Endodermal cell (in vitro differentiated cells): ENCODE measurements at regions not wholly inside any gene's neighbourhood (a gene's known extent, or its start where the extent isn't known, plus 50 kb on each side); places are given as distances from the start of the nearest gene placed in this dataset.

Experiments used
- DNase-seq: peaks from one replicate; pipeline ENCODE4 v3.0.0-alpha.2; 2017
- H3K27ac ChIP-seq: 2 replicates; pipeline ENCODE4 v1.5.1; 2013; ENCODE audit warnings: mild to moderate bottlenecking, low read depth, low read length, moderate library complexity
- H3K27me3 ChIP-seq: 2 replicates; pipeline ENCODE4 v1.6.1; 2013; ENCODE audit warnings: mild to moderate bottlenecking, low read length, moderate library complexity; ENCODE audit not compliant: insufficient read depth, control insufficient read depth, poor library complexity, severe bottlenecking
- H3K36me3 ChIP-seq: 2 replicates; pipeline ENCODE4 v1.7.0; 2013; ENCODE audit warnings: mild to moderate bottlenecking, low read length, moderate library complexity; ENCODE audit not compliant: control insufficient read depth, insufficient read depth
- H3K4me1 ChIP-seq: one replicate; pipeline ENCODE4 v1.7.0; 2013; ENCODE audit warnings: low read length; ENCODE audit not compliant: control insufficient read depth, insufficient read depth
- H3K4me3 ChIP-seq: 2 replicates; pipeline ENCODE4 v1.5.1; 2013; ENCODE audit warnings: mild to moderate bottlenecking, low read length, moderate library complexity
- H3K9ac ChIP-seq: 2 replicates; pipeline ENCODE4 v1.6.1; 2013; ENCODE audit warnings: mild to moderate bottlenecking, low read length, moderate library complexity; ENCODE audit not compliant: poor library complexity, severe bottlenecking; ENCODE audit errors: extremely low read depth
- H3K9me3 ChIP-seq: 2 replicates; pipeline ENCODE4 v1.6.1; 2013; ENCODE audit warnings: mild to moderate bottlenecking, low read length, moderate library complexity; ENCODE audit not compliant: control insufficient read depth
- H3K27ac Mint-ChIP-seq: 2 replicates; pipeline ENCODE4 v1.8.0; 2020; ENCODE audit warnings: mixed read lengths
- H3K27me3 Mint-ChIP-seq: 2 replicates; pipeline ENCODE4 v1.8.0; 2021; ENCODE audit warnings: mild to moderate bottlenecking, mixed read lengths; ENCODE audit not compliant: insufficient read depth
- H3K36me3 Mint-ChIP-seq: 2 replicates; pipeline ENCODE4 v1.8.0; 2020; ENCODE audit warnings: low read depth, mixed read lengths
- H3K4me1 Mint-ChIP-seq: 2 replicates; pipeline ENCODE4 v1.8.0; 2020; ENCODE audit warnings: mixed read lengths
- H3K4me3 Mint-ChIP-seq: 2 replicates; pipeline ENCODE4 v1.8.0; 2020; ENCODE audit warnings: mild to moderate bottlenecking, moderate library complexity, mixed read lengths
- H3K9me3 Mint-ChIP-seq: 2 replicates; pipeline ENCODE4 v1.8.0; 2020; ENCODE audit warnings: mild to moderate bottlenecking, mixed read lengths
- WGBS, 2 experiments: methylation state at CpG; one replicate each; pipeline versions ENCODE4 v1.1.5 to v1.1.7; 2013; ENCODE audit warnings: missing lambda C conversion rate in 2 of 2, mixed read lengths in 1 of 2; ENCODE audit not compliant: insufficient coverage in 1 of 2, insufficient read length in 1 of 2; 5-methylcytosine and 5-hydroxymethylcytosine counted together
- TF ChIP-seq, protein P1 (sequence below): fragments of 200-600 bp; sonication (generic); conservative IDR thresholded peaks from 2 replicates; pipeline ENCODE4 v1.5.0; 2021; ENCODE audit warnings: antibody characterized with exemption, mild to moderate bottlenecking

DNA sequence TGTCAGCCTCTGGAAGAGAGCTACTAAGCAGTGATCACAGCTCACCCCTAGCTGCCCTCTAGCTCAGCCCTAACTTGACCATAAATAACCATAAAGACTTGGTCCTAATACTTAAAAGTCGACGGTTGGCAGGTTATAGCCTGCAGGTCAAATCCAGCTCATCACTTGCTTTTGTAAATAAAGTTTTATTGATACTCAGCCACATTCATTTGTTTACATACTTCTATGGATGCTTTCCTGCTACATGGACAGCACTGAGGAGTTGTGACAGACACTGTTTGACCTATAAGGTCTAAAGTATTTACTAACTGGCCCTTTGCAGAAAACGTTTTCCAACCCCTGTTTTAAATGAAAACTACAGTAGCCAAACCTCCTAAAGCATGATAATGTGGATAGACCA is 151.6 kb upstream of the ASIC2 start:
- no peak overlapping the region for H3K4me3 Mint-ChIP-seq
- Histone ChIP-seq H3K9ac (no peak overlapping the region), H3K27me3 (no peaks in the 10 kb centered on the region), H3K9me3 (peaks cover 23% of the 10 kb centered on the region), H3K4me1 (no peaks in the 10 kb centered on the region), H3K27ac (no peak overlapping the region), H3K4me3 (no peak overlapping the region), H3K36me3 (no peaks in the 10 kb centered on the region)
- H3K4me1 Mint-ChIP-seq, result peaks cover 14% of the 10 kb centered on the region
- no peaks in the 10 kb centered on the region for H3K27me3 Mint-ChIP-seq
- WGBS, 2 experiments, result 90 to 94% methylated on average over 3 of the region's 3 CpGs
- H3K27ac Mint-ChIP-seq, result no peak overlapping the region
- H3K36me3 Mint-ChIP-seq, result no peaks in the 10 kb centered on the region
- TF ChIP-seq, protein P1, sequence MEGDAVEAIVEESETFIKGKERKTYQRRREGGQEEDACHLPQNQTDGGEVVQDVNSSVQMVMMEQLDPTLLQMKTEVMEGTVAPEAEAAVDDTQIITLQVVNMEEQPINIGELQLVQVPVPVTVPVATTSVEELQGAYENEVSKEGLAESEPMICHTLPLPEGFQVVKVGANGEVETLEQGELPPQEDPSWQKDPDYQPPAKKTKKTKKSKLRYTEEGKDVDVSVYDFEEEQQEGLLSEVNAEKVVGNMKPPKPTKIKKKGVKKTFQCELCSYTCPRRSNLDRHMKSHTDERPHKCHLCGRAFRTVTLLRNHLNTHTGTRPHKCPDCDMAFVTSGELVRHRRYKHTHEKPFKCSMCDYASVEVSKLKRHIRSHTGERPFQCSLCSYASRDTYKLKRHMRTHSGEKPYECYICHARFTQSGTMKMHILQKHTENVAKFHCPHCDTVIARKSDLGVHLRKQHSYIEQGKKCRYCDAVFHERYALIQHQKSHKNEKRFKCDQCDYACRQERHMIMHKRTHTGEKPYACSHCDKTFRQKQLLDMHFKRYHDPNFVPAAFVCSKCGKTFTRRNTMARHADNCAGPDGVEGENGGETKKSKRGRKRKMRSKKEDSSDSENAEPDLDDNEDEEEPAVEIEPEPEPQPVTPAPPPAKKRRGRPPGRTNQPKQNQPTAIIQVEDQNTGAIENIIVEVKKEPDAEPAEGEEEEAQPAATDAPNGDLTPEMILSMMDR, result no peak
- peaks cover 30% of the 10 kb centered on the region for H3K9me3 Mint-ChIP-seq
- DNase-seq, result no peak

DNA sequence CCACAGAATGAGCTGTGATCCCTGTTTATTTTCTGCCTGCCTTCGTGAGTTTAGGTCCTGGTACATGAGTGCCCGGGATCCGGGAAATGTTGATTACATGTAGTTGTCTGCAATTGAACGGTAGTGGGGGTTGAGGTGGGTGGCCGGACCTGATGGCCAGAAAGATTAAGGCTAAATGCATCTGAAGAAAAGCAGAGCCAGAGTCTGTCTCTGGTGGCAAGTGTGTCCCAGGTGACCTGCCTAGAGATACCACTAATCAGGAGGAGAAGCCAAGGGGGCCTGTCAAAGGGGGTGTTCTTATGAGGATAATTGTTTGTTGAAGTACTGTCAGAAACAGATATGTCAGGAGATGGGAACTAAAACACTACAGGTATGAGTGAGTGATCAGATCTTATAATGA is 154.0 kb upstream of the ASIC2 start:
- peak; percentile 45 for DNase-seq
- Histone ChIP-seq H3K4me1 (no peaks in the 10 kb centered on the region), H3K4me3 (no peak overlapping the region), H3K9ac (no peak overlapping the region), H3K36me3 (no peaks in the 10 kb centered on the region), H3K9me3 (peaks cover 23% of the 10 kb centered on the region), H3K27me3 (no peaks in the 10 kb centered on the region), H3K27ac (no peak overlapping the region)
- Mint-ChIP-seq H3K9me3 (peaks cover 24% of the 10 kb centered on the region), H3K27ac (no peak overlapping the region), H3K4me1 (peaks cover 14% of the 10 kb centered on the region), H3K36me3 (no peaks in the 10 kb centered on the region), H3K27me3 (peaks cover 7% of the 10 kb centered on the region), H3K4me3 (no peak overlapping the region)
- 76 to 84% methylated on average over 5 of the region's 5 CpGs for WGBS, 2 experiments
- TF ChIP-seq, protein P1, result no peak

DNA sequence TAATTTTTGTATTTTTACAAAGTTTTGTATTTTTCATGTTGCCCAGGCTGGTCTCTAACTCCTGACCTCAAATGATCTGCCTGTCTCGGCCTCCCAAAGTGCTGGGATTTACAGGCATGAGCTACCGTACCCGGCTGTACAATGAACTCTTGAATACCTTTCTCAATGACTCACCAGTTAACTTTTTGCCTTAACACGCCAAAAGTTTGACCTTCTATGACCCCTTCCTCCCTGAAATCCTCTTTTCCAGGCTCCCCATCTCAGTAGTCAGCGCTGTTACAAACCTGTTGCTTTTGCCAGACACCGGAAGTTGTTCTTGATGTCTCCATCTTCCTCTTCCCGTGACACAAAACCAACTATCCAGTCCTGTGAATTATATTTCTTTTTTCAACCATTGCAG is 158.1 kb upstream of the ASIC2 start:
- H3K4me3 Mint-ChIP-seq, result no peak overlapping the region
- TF ChIP-seq, protein P1, result no peak
- no peaks in the 10 kb centered on the region for H3K36me3 Mint-ChIP-seq
- no peak overlapping the region for H3K27ac ChIP-seq
- H3K36me3 ChIP-seq, result no peaks in the 10 kb centered on the region
- 72 to 79% methylated on average over 7 of the region's 7 CpGs for WGBS, 2 experiments
- H3K27me3 ChIP-seq, result no peaks in the 10 kb centered on the region
- no peak overlapping the region for H3K4me3 ChIP-seq
- H3K4me1 ChIP-seq, result peaks cover 2% of the 10 kb centered on the region
- peak; percentile 41 for DNase-seq
- no peak overlapping the region for H3K9ac ChIP-seq
- peaks cover 13% of the 10 kb centered on the region for H3K9me3 Mint-ChIP-seq
- H3K9me3 ChIP-seq, result peaks cover 12% of the 10 kb centered on the region
- no peak overlapping the region for H3K27ac Mint-ChIP-seq
- peaks cover 9% of the 10 kb centered on the region for H3K27me3 Mint-ChIP-seq
- H3K4me1 Mint-ChIP-seq, result peaks cover 20% of the 10 kb centered on the region
